Skeletal muscle tissue (tissue), 3 donors: ENCODE measurements at regions not wholly inside any gene's neighbourhood (a gene's known extent, or its start where the extent isn't known, plus 50 kb on each side); places are given as distances from the start of the nearest gene placed in this dataset.

ENCODE experiments used
- H3K27ac ChIP-seq: one replicate; pipeline ENCODE4 v1.7.0; 2013; ENCODE audit warnings: mild to moderate bottlenecking, low read depth, low read length, inconsistent platforms
- H3K27me3 ChIP-seq, 3 donors: one replicate each; pipeline ENCODE4 v1.7.0; 2013; ENCODE audit warnings: low read length in 3 of 3; ENCODE audit not compliant: control insufficient read depth in 3 of 3, insufficient read depth in 3 of 3
- H3K36me3 ChIP-seq, 3 donors: one replicate each; pipeline ENCODE4 v1.7.0; 2013; ENCODE audit warnings: low read length in 3 of 3; ENCODE audit not compliant: control insufficient read depth in 3 of 3, insufficient read depth in 3 of 3
- H3K4me1 ChIP-seq, 3 donors: one replicate each; pipeline ENCODE4 v1.7.0; 2013; ENCODE audit warnings: low read length in 3 of 3, mild to moderate bottlenecking in 3 of 3; ENCODE audit not compliant: control insufficient read depth in 3 of 3, insufficient read depth in 3 of 3
- H3K4me3 ChIP-seq, 3 donors: one replicate each; pipeline ENCODE4 v1.7.0; 2013; ENCODE audit warnings: low read length in 3 of 3
- H3K9ac ChIP-seq, 3 donors: one replicate each; pipeline ENCODE4 v1.7.0; 2013; ENCODE audit warnings: low read length in 3 of 3, mild to moderate bottlenecking in 3 of 3, moderate library complexity in 2 of 3, low read depth in 1 of 3
- H3K9me3 ChIP-seq, 3 donors: one replicate each; pipeline ENCODE4 v1.7.0; 2013; ENCODE audit warnings: low read length in 3 of 3; ENCODE audit not compliant: control insufficient read depth in 3 of 3
- donor health status: Osteomylitis.

GRCh38 chr3:87900061-87900460 is 158.7 kb downstream of the CGGBP1 start:
- no peak overlapping the region for H3K9ac ChIP-seq
- no peaks in the 10 kb centered on the region for H3K36me3 ChIP-seq

GRCh38 chr3:87898971-87899370 is 159.8 kb downstream of the CGGBP1 start:
- Histone ChIP-seq H3K9ac (no peak overlapping the region), H3K27ac (no peak overlapping the region), H3K9me3 (no peaks in the 10 kb centered on the region), H3K27me3 (no peaks in the 10 kb centered on the region), H3K4me3 (no peak overlapping the region), H3K36me3 (no peaks in the 10 kb centered on the region), H3K4me1 (no peaks in the 10 kb centered on the region)

More at GRCh38 chr3:87900061-87900460, 158.7 kb downstream of the CGGBP1 start:
- Histone ChIP-seq H3K9me3 (no peaks in the 10 kb centered on the region), H3K4me3 (no peak overlapping the region), H3K4me1 (no peaks in the 10 kb centered on the region), H3K27me3 (no peaks in the 10 kb centered on the region), H3K27ac (no peak overlapping the region)

- no peaks in the 10 kb centered on the region for H3K4me1 ChIP-seq
- no peaks in the 10 kb centered on the region for H3K9me3 ChIP-seq
- H3K27me3 ChIP-seq, result no peaks in the 10 kb centered on the region
- no peaks in the 10 kb centered on the region for H3K36me3 ChIP-seq
- H3K27ac ChIP-seq, result no peak overlapping the region
- H3K4me3 ChIP-seq, result no peak overlapping the region
- no peak overlapping the region for H3K9ac ChIP-seq
Measured at GRCh38 chr3:87895983-87896382, 162.8 kb downstream of the CGGBP1 start.

GRCh38 chr3:87873136-87873535 is 185.7 kb downstream of the CGGBP1 start:
- H3K36me3 ChIP-seq, result no peaks in the 10 kb centered on the region
- no peaks in the 10 kb centered on the region for H3K9me3 ChIP-seq
- H3K27ac ChIP-seq, result no peak overlapping the region
- no peaks in the 10 kb centered on the region for H3K27me3 ChIP-seq
- H3K4me3 ChIP-seq, result no peak overlapping the region
- no peaks in the 10 kb centered on the region for H3K4me1 ChIP-seq
- H3K9ac ChIP-seq, result no peak overlapping the region

GRCh38 chr3:87867001-87867400 is 191.8 kb downstream of the CGGBP1 start:
- Histone ChIP-seq H3K36me3 (no peaks in the 10 kb centered on the region), H3K9ac (no peak overlapping the region), H3K4me1 (no peaks in the 10 kb centered on the region), H3K27ac (no peak overlapping the region), H3K4me3 (no peak overlapping the region), H3K9me3 (no peaks in the 10 kb centered on the region), H3K27me3 (no peaks in the 10 kb centered on the region)

- H3K9ac ChIP-seq, result no peak overlapping the region
- H3K27ac ChIP-seq, result no peak overlapping the region
- H3K9me3 ChIP-seq, result no peaks in the 10 kb centered on the region
- H3K4me1 ChIP-seq, result no peaks in the 10 kb centered on the region
- H3K36me3 ChIP-seq, result no peaks in the 10 kb centered on the region
- H3K4me3 ChIP-seq, result no peak overlapping the region
- no peaks in the 10 kb centered on the region for H3K27me3 ChIP-seq
Measured at GRCh38 chr3:87856126-87856525, 202.7 kb downstream of the CGGBP1 start.

GRCh38 chr3:87855616-87856015 is 203.2 kb downstream of the CGGBP1 start:
- Histone ChIP-seq H3K9ac (no peak overlapping the region), H3K4me3 (no peak overlapping the region), H3K9me3 (no peaks in the 10 kb centered on the region), H3K27me3 (no peaks in the 10 kb centered on the region), H3K36me3 (no peaks in the 10 kb centered on the region), H3K4me1 (no peaks in the 10 kb centered on the region), H3K27ac (no peak overlapping the region)

- no peak overlapping the region for H3K27ac ChIP-seq
- no peaks in the 10 kb centered on the region for H3K9me3 ChIP-seq
- H3K27me3 ChIP-seq, result no peaks in the 10 kb centered on the region
- no peak overlapping the region for H3K4me3 ChIP-seq
- no peaks in the 10 kb centered on the region for H3K4me1 ChIP-seq
- no peaks in the 10 kb centered on the region for H3K36me3 ChIP-seq
- no peak overlapping the region for H3K9ac ChIP-seq
Measured at GRCh38 chr3:87855211-87855610, 203.6 kb downstream of the CGGBP1 start.

- Histone ChIP-seq H3K36me3 (no peaks in the 10 kb centered on the region), H3K4me1 (no peaks in the 10 kb centered on the region), H3K9ac (no peak overlapping the region), H3K27me3 (no peaks in the 10 kb centered on the region), H3K27ac (no peak overlapping the region), H3K4me3 (no peak overlapping the region), H3K9me3 (no peaks in the 10 kb centered on the region)
Measured at GRCh38 chr3:87848003-87848402, 210.8 kb downstream of the CGGBP1 start.

GRCh38 chr3:87837076-87837475 is 221.7 kb downstream of the CGGBP1 start:
- Histone ChIP-seq H3K4me1 (no peaks in the 10 kb centered on the region), H3K9me3 (no peaks in the 10 kb centered on the region), H3K36me3 (no peaks in the 10 kb centered on the region), H3K4me3 (no peak overlapping the region), H3K27ac (no peak overlapping the region), H3K9ac (no peak overlapping the region), H3K27me3 (no peaks in the 10 kb centered on the region)

- no peaks in the 10 kb centered on the region for H3K36me3 ChIP-seq
- H3K9ac ChIP-seq, result no peak overlapping the region
- no peaks in the 10 kb centered on the region for H3K4me1 ChIP-seq
- H3K27ac ChIP-seq, result no peak overlapping the region
- no peaks in the 10 kb centered on the region for H3K9me3 ChIP-seq
- no peaks in the 10 kb centered on the region for H3K27me3 ChIP-seq
- no peak overlapping the region for H3K4me3 ChIP-seq
Measured at GRCh38 chr3:87836026-87836425, 222.8 kb downstream of the CGGBP1 start.
